ENCODE measurements at regions not wholly inside any gene's neighbourhood (a gene's known extent, or its start where the extent isn't known, plus 50 kb on each side); places are given as distances from the start of the nearest gene placed in this dataset.

GRCh38 chrX:40168480-40169011 is 70.8 kb upstream of the BCOR start:
- no peak for TF ChIP-seq CTCF (IDR thresholded peaks at IDR 0.05)
- Histone ChIP-seq H3K4me1 (ENCODE audit: control insufficient read depth in 1 of 2, low read depth in 2 of 2) (peaks cover 7 to 16% of the 10 kb centered on the region in 2 donors), H3K27ac (no peak overlapping the region), H3K27me3 (replicated peaks; ENCODE audit: insufficient read depth) (no peaks in the 10 kb centered on the region), H3K4me3 (peak overlapping the region; percentile 74), H3K36me3 (no peaks in the 10 kb centered on the region), H3K9me3 (no peaks in the 10 kb centered on the region)
- no peak for ATAC-seq (ENCODE audit: insufficient number of reproducible peaks, low FRiP score, low read depth)
- DNase-seq (ENCODE audit: low spot score) = no peak

- H3K27ac ChIP-seq = no peak overlapping the region
- H3K36me3 ChIP-seq = no peaks in the 10 kb centered on the region
- TF ChIP-seq CTCF (IDR thresholded peaks at IDR 0.05) = no peak
- DNase-seq (ENCODE audit: low spot score) = no peak
- peak overlapping the region; percentile 74 for H3K4me3 ChIP-seq
- H3K4me1 ChIP-seq (ENCODE audit: control insufficient read depth in 1 of 2, low read depth in 2 of 2) = peaks cover 2 to 16% of the 10 kb centered on the region in 2 donors
- H3K9me3 ChIP-seq = no peaks in the 10 kb centered on the region
- no peaks in the 10 kb centered on the region for H3K27me3 ChIP-seq (replicated peaks; ENCODE audit: insufficient read depth)
- ATAC-seq (ENCODE audit: insufficient number of reproducible peaks, low FRiP score, low read depth) = no peak
These were observed 70.2 kb upstream of the BCOR start for GRCh38 chrX:40167850-40168479.

GRCh38 chrX:40167233-40167849 is 69.6 kb upstream of the BCOR start:
- Histone ChIP-seq H3K4me1 (ENCODE audit: control insufficient read depth in 1 of 2, low read depth in 2 of 2) (peaks cover 0 to 16% of the 10 kb centered on the region in 2 donors), H3K4me3 (peak overlapping the region; percentile 74), H3K27me3 (replicated peaks; ENCODE audit: insufficient read depth) (no peaks in the 10 kb centered on the region), H3K27ac (no peak overlapping the region), H3K36me3 (no peaks in the 10 kb centered on the region), H3K9me3 (no peaks in the 10 kb centered on the region)
- ATAC-seq (ENCODE audit: insufficient number of reproducible peaks, low FRiP score, low read depth) (no peak), DNase-seq (ENCODE audit: low spot score) (no peak)
- no peak for TF ChIP-seq CTCF (IDR thresholded peaks at IDR 0.05)

GRCh38 chrX:40166582-40166981 is 68.8 kb upstream of the BCOR start:
- Histone ChIP-seq H3K9me3 (no peaks in the 10 kb centered on the region), H3K27me3 (replicated peaks; ENCODE audit: insufficient read depth) (no peaks in the 10 kb centered on the region), H3K27ac (no peak overlapping the region), H3K4me1 (ENCODE audit: control insufficient read depth in 1 of 2, low read depth in 2 of 2) (peaks cover 0 to 16% of the 10 kb centered on the region in 2 donors), H3K4me3 (peak overlapping the region; percentile 74), H3K36me3 (no peaks in the 10 kb centered on the region)
- DNase-seq (ENCODE audit: low spot score) = no peak
- ATAC-seq (ENCODE audit: insufficient number of reproducible peaks, low FRiP score, low read depth) = no peak
- no peak for TF ChIP-seq CTCF (IDR thresholded peaks at IDR 0.05)

- DNase-seq (ENCODE audit: low spot score) (no peak), ATAC-seq (ENCODE audit: insufficient number of reproducible peaks, low FRiP score, low read depth) (no peak)
- H3K4me1 ChIP-seq (ENCODE audit: control insufficient read depth in 1 of 2, low read depth in 2 of 2) = peaks cover 0 to 10% of the 10 kb centered on the region in 2 donors
- no peaks in the 10 kb centered on the region for H3K27me3 ChIP-seq (replicated peaks; ENCODE audit: insufficient read depth)
- H3K4me3 ChIP-seq = no peak overlapping the region
- H3K9me3 ChIP-seq = no peaks in the 10 kb centered on the region
- no peak for TF ChIP-seq CTCF (IDR thresholded peaks at IDR 0.05)
- no peak overlapping the region for H3K27ac ChIP-seq
- H3K36me3 ChIP-seq = no peaks in the 10 kb centered on the region
These were observed 68.1 kb upstream of the BCOR start for GRCh38 chrX:40165861-40166260.

Data from thoracic aorta (tissue), 2 donors.